ENCODE measurements at regions not wholly inside any gene's neighbourhood (a gene's known extent, or its start where the extent isn't known, plus 50 kb on each side); places are given as distances from the start of the nearest gene placed in this dataset.

- TF ChIP-seq CTCF (IDR thresholded peaks at IDR 0.05), result no peak
- Histone ChIP-seq H3K36me3 (no peaks in the 10 kb centered on the region), H3K4me1 (ENCODE audit: control insufficient read depth in 1 of 2, insufficient read depth in 1 of 2, low read depth in 1 of 2, low read length in 1 of 2) (no peaks in the 10 kb centered on the region), H3K27me3 (no peaks in the 10 kb centered on the region), H3K9me3 (peaks cover 4% of the 10 kb centered on the region), H3K27ac (no peak overlapping the region), H3K4me3 (ENCODE audit: low read depth in 1 of 2, low read length in 1 of 2) (no peak overlapping the region)
These were observed 431.4 kb upstream of the CCNG1 start for GRCh38 chr5:163005949-163006348.

- Histone ChIP-seq H3K27me3 (no peaks in the 10 kb centered on the region), H3K9me3 (no peaks in the 10 kb centered on the region), H3K27ac (no peak overlapping the region), H3K36me3 (no peaks in the 10 kb centered on the region), H3K4me1 (ENCODE audit: control insufficient read depth in 1 of 2, insufficient read depth in 1 of 2, low read depth in 1 of 2, low read length in 1 of 2) (no peaks in the 10 kb centered on the region), H3K4me3 (ENCODE audit: low read depth in 1 of 2, low read length in 1 of 2) (no peak overlapping the region)
- no peak for TF ChIP-seq CTCF (IDR thresholded peaks at IDR 0.05)
These were observed 414.7 kb upstream of the CCNG1 start for GRCh38 chr5:163022582-163023128.

- Histone ChIP-seq H3K4me3 (ENCODE audit: low read depth in 1 of 2, low read length in 1 of 2) (no peak overlapping the region), H3K4me1 (ENCODE audit: control insufficient read depth in 1 of 2, insufficient read depth in 1 of 2, low read depth in 1 of 2, low read length in 1 of 2) (no peaks in the 10 kb centered on the region)
- TF ChIP-seq CTCF (IDR thresholded peaks at IDR 0.05), result no peak
These were observed 413.5 kb upstream of the CCNG1 start for GRCh38 chr5:163023846-163024245.

GRCh38 chr5:163024936-163025335 is 412.5 kb upstream of the CCNG1 start:
- no peak for TF ChIP-seq CTCF (IDR thresholded peaks at IDR 0.05)
- H3K9me3 ChIP-seq, result no peaks in the 10 kb centered on the region
- H3K27me3 ChIP-seq, result no peaks in the 10 kb centered on the region
- H3K4me3 ChIP-seq (ENCODE audit: low read depth in 1 of 2, low read length in 1 of 2), result no peak overlapping the region
- H3K27ac ChIP-seq, result no peak overlapping the region
- H3K4me1 ChIP-seq (ENCODE audit: control insufficient read depth in 1 of 2, insufficient read depth in 1 of 2, low read depth in 1 of 2, low read length in 1 of 2), result no peaks in the 10 kb centered on the region
- no peaks in the 10 kb centered on the region for H3K36me3 ChIP-seq

More at GRCh38 chr5:163023846-163024245, 413.5 kb upstream of the CCNG1 start:
- no peaks in the 10 kb centered on the region for H3K9me3 ChIP-seq
- H3K27ac ChIP-seq, result no peak overlapping the region
- H3K36me3 ChIP-seq, result no peaks in the 10 kb centered on the region
- H3K27me3 ChIP-seq, result no peaks in the 10 kb centered on the region

GRCh38 chr5:163033656-163034055 is 403.7 kb upstream of the CCNG1 start:
- Histone ChIP-seq H3K9me3 (no peaks in the 10 kb centered on the region), H3K36me3 (no peaks in the 10 kb centered on the region), H3K4me1 (ENCODE audit: control insufficient read depth in 1 of 2, insufficient read depth in 1 of 2, low read depth in 1 of 2, low read length in 1 of 2) (no peaks in the 10 kb centered on the region), H3K27me3 (no peaks in the 10 kb centered on the region), H3K4me3 (ENCODE audit: low read depth in 1 of 2, low read length in 1 of 2) (no peak overlapping the region), H3K27ac (no peak overlapping the region)
- TF ChIP-seq CTCF (IDR thresholded peaks at IDR 0.05), result no peak

GRCh38 chr5:163041254-163041653 is 396.1 kb upstream of the CCNG1 start:
- H3K4me3 ChIP-seq (ENCODE audit: low read depth in 1 of 2, low read length in 1 of 2), result no peak overlapping the region
- H3K36me3 ChIP-seq, result no peaks in the 10 kb centered on the region
- no peaks in the 10 kb centered on the region for H3K9me3 ChIP-seq
- no peak for TF ChIP-seq CTCF (IDR thresholded peaks at IDR 0.05)
- no peaks in the 10 kb centered on the region for H3K27me3 ChIP-seq
- no peaks in the 10 kb centered on the region for H3K4me1 ChIP-seq (ENCODE audit: control insufficient read depth in 1 of 2, insufficient read depth in 1 of 2, low read depth in 1 of 2, low read length in 1 of 2)
- no peak overlapping the region for H3K27ac ChIP-seq

Measured in neutrophil (primary cell).